ENCODE measurements at regions not wholly inside any gene's neighbourhood (a gene's known extent, or its start where the extent isn't known, plus 50 kb on each side); places are given as distances from the start of the nearest gene placed in this dataset.

DNA sequence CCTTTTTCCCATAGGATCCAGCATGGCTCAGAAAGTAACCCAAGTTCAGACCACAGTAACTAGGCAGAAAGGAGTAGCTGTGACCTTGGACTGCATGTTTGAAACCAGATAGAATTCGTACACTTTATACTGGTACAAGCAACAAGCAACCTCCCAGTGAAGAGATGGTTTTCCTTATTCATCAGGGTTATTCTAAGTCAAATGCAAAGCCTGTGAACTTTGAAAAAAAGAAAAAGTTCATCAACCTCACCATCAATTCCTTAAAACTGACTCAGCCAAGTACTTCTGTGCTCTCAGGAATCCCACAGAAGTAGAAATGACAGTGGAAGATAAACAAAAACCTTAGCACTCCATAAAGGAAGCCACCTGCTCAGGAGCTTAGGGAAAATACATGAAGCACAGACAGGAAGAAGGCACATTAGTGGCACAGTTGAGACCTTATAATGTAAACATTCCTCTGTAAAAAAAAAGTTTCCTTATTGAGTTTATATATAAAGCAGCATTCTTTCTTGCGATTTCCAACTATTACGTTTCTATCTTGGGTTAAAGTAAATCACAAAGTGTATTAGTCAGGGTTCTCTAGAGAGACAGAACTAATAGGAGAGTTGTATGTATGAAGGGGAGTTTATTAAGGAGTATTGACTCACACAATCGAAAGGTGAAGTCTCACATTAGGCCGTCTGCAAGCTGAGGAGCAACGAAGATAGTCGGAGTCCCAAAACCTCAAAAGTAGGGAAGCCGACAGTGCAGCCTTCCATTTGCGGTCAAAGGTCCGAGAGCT is 398.4 kb downstream of the DAD1 start (continued):
- TF ChIP-seq EGR1 (IDR thresholded peaks at IDR 0.05; ENCODE audit: borderline replicate concordance in 1 of 2, low read depth in 2 of 2, low read length in 2 of 2) (no peak), E4F1 (IDR thresholded peaks at IDR 0.05; ENCODE audit: borderline replicate concordance, partially characterized antibody) (no peak), NFIC (IDR thresholded peaks at IDR 0.05; ENCODE audit: low read depth, low read length) (no peak), BCL3 (IDR thresholded peaks at IDR 0.05; ENCODE audit: borderline replicate concordance, insufficient read depth, low read depth, low read length, poor library complexity, severe bottlenecking) (no peak), TCF3 (IDR thresholded peaks at IDR 0.05; ENCODE audit: borderline replicate concordance, insufficient read depth, low read depth, low read length) (no peak)

DNA sequence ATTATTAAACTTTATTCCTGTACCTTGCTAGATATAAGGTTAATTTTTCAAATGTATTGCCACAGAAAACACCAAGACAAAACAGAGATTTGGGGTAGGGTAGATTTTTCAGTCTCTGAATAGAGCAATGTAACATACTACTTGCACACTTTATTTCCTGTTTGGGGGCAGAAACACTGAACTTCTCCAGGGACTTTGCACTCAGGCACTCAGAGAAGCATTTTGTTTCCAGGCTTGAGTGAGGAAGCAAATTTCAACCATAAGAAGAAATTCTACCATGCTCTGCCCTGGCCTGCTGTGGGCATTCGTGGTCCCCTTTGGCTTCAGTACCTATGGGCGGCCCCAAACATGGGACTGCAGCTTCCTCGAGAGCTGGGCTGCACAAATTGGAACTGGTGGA is 399.1 kb downstream of the DAD1 start:
- no peak overlapping the region for H3K4me3 ChIP-seq
- H2AFZ ChIP-seq (ENCODE audit: control insufficient read depth, low read depth, low read length): no peak overlapping the region
- DNase-seq (ENCODE audit: low read depth, low spot score): no peak
- H3K4me2 ChIP-seq (ENCODE audit: control insufficient read depth, insufficient read depth): no peak overlapping the region
- H3K27me3 ChIP-seq (replicated peaks in 1 of 2; ENCODE audit: control insufficient read depth in 2 of 2, insufficient read depth in 2 of 2, low read length in 1 of 2): 0 out of 4 replicates have a peak, but pooled peaks cover 1 to 6% of the 10 kb centered on the region in 2 experiments
- no peak for FAIRE-seq
- WGBS (ENCODE audit: insufficient coverage, insufficient replicate concordance, low lambda C conversion rate, missing lambda C conversion rate): 2% methylated on average over 3 of the region's 3 CpGs
- ATAC-seq: no peak
- H3K9ac ChIP-seq (ENCODE audit: control insufficient read depth, insufficient read depth, low read length): no peak overlapping the region
- no peak overlapping the region for H3K27ac ChIP-seq (ENCODE audit: control insufficient read depth, insufficient read depth)
- RAD21 ChIA-PET (ENCODE audit: unreplicated experiment): no interaction called here
- H3K36me3 ChIP-seq (ENCODE audit: control insufficient read depth in 2 of 2, insufficient read depth in 2 of 2, low read length in 1 of 2): no peaks in the 10 kb centered on the region
- SMC1A ChIA-PET (ENCODE audit: uncharacterized antibody, unreplicated experiment): no interaction called here
- intact Hi-C loops (cut with micrococcal nuclease; ENCODE audit: unreplicated experiment) (no loop called here), in situ Hi-C loops (cut with MboI) (no loop called here)
- H3K4me1 ChIP-seq (ENCODE audit: control insufficient read depth, insufficient read depth, low read length): no peaks in the 10 kb centered on the region
- H3K9me3 ChIP-seq (replicated peaks; ENCODE audit: control insufficient read depth, insufficient read depth, low read length): no peaks in the 10 kb centered on the region
- no peaks in the 10 kb centered on the region for H4K20me1 ChIP-seq (ENCODE audit: control insufficient read depth, insufficient read depth)
- BruUV-seq (replicated peaks): no TSS peak
- POLR2A ChIA-PET: no interaction called here
- TF ChIP-seq SKIL (IDR thresholded peaks at IDR 0.05; ENCODE audit: low read depth, poor library complexity, severe bottlenecking): no peak
- CTCF ChIA-PET: interaction anchor here (2.2 kb wide), 1 partner anchor 11 kb away, joined by 15 read pairs; no protein-coding TSS in a partner anchor
- no peaks in the 10 kb centered on the region for H3K79me2 ChIP-seq (ENCODE audit: control insufficient read depth, insufficient read depth, low read length)
